ENCODE measurements at regions not wholly inside any gene's neighbourhood (a gene's known extent, or its start where the extent isn't known, plus 50 kb on each side); places are given as distances from the start of the nearest gene placed in this dataset.
"Not testable (repeated sequence)": the region's sequence is repeated elsewhere in the genome, so short reads cannot be mapped to it uniquely, and the experiment has no call there.

DNA sequence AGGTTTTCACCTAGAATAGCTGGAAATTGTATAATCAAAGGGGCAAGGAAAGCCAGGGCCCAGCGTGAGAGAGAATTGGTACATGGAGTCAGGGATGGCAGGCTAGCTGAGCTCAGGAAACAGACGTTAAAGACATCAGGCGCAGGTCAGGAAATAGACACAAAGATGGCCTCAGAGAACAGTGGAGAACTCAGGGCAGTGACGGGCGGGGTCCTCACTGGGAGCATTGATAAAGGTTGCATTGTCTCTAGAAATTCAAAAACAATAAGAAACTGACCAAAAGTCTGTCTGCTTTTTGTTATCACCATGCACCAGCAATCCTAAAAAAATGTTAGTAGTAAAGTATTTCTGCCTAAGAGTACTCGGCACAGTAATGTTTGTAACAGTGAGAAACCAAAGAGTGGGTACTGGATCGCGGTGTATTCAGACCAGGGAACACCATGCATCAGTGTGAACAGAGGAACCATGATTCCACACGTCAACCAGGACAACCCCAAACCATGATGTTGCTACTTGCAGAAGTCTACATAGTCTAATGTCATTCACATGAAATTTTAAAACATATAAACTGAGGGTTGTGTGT is 81.9 kb upstream of the AUTS2 start:
- DNase-seq: peak in 1 of 56 donors; percentile 5

DNA sequence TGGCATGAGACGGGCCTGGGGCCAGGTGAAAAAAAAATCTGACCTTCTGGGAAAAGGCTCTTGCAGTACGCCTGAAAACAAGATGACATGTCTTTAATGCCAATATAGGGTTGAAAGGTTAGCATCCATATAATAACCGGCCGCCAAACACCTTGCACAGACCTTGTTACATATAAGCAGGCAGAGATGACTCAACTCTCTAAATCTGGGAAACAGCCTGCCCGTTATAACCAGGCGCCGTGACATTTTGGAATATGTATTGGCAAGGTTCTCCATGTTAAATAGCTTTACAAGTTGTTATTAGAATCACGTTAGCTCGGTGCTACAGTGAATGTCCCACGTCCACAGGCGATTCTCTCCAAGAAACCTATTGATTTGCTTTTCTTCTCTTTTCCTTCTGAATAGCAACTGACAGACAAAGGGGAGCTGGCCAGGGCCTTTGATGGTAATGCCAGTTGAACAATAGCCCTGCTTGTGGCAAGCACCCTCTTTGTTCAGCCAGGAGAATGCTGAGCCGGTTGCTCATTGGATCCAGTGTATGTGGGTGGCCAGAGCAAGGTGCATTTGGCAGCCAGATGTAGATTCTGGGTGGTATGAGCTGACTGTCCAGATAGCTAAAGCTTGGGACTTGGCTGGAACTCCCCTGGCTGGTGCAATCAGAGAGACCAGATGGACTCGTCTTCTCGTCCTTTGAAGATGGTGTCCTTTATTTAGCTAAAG is 80.1 kb upstream of the AUTS2 start:
- DNase-seq: peak in 35 of 56 donors; percentile 1 to 73 (median 10)

DNA sequence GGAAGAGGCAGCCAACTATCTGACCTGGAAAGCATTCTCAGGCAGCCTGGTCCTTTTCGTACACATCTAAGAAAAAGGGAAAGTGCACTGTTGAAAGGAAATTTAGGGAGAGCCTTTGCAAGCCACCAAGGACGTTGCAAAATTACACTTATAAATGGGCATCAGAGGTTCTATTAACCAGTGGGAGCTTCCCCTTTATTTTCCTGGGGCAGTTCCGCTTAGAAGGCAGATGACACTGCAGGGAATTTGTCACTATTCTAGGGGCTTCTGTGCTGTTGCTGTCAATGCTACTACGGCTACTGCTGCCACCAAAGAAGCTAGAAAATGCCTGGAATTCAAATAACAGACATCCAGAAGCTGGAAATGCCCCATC is 79.6 kb upstream of the AUTS2 start:
- peak in 1 of 56 donors; percentile 29 for DNase-seq

DNA sequence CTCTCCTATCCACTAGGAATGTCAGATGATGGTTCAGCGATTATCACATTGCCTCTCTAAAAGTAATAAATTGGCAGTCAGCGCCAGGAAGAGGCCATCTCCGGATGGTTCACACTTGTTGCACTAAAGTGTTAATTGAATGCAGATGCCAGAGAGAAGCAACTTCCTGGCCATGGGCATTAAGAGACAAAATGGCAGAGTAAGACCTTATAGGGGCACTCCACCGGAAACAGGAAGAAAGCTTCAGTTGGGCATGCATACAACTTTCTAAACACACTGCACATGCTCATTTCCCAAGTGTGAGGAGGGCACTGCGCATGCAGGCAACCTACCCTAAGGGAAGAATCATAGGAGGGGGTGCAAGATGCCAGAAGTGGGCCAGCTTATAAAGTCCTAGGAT is 71.7 kb upstream of the AUTS2 start:
- no peak for DNase-seq

DNA sequence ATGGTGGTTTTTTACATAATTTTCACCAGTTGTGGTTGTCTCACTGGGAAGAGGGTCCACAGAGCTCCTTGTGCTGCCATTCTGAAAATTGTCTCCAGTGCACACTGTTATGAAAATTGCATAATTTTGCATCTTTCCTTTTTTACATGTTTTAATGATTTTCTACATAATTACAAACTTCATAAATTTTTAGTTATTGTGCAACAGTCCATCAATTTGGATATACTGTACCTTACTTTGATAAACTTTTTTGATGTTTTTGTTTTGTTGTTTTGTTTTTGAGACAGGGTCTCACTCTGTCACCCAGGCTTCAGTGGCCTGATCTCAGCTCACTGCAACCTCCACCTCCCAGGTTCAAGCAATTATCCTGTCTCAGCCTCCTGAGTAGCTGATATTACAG is 70.6 kb upstream of the AUTS2 start:
- DNase-seq: no peak

DNA sequence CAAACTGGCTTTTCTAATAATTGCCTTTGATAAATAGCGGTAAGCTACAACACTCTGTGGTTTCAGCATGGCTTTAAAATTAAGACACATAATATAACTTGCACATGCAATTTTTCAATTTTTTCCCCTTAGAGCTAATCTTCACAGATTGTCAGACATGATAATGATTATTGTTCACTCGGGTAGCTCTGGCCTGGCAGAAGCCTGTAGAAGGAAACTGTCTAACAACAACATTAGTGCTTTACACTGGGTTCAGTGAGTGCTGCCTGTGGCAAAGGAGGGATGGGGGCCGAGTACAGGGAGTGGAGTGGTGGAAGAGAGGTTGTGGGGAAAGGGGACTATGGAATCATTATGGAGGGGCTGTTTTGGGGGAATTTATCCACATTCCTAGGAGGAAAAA is 67.2 kb upstream of the AUTS2 start:
- no peak for DNase-seq

DNA sequence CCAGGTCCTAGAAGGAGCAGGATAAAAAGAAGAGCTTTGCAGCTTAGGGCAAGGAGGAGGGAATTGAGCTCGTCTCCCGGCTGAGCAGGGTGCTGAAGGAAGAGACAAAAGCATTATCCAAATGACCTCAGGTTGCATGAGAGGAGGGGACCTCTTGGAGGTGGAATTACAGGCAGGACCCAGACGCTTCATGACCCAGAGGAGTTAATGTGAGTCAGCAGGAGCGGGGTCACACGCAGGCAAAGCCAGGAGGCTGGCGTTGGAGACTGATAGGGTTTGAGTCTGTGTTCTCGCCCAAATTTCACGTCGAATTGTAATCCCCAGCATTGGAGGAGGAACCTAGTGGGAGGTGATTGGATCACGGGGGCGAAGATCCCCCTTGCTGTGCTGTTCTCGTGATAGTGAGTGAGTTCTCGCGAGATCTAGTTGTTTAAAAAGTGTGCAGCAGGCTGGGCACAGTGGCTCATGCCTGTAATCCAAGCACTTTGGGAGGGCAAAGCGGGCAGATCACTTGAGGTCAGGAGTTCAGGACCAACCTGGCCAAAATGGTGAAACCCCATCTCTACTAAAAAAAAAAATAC is 63.7 kb upstream of the AUTS2 start:
- DNase-seq: no peak

DNA sequence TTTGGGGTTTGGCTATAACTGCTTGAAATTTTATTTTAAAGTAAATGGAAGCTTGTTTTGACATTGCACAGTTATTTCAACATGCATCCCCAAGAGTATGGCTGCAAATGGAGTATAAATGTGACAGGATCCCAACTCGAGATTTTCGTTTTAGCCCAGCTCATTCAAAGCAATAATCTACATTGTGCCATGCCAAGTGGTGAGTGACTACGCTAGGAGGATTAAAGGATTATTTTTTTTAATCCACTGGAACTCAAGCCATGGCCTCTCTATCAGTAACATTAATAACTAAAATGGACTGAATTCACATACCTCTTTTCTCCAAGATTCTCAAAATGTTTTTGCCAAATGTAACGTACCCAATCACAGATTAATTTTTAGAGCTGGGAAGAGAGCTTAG is 60.6 kb upstream of the AUTS2 start:
- DNase-seq: no peak

DNA sequence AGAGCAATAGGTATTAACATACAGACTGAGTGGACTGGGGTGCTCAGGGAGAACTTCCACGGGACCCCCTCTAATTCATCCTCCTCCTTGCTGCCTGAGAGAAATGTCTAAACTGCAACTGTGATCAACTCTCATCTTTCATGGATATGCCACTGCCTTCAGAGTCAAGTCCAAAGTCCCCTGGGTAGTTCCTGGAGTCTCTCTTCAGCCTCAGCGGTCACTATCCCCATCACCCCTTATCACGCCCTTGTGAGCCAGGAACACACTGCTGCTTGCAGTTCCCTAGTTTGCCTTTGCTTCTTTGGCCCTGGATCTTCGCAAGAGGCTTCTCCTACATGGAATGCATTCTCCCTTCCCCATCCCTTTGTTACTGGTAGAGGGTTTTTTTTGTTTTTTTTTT is 58.7 kb upstream of the AUTS2 start:
- DNase-seq: no peak

DNA sequence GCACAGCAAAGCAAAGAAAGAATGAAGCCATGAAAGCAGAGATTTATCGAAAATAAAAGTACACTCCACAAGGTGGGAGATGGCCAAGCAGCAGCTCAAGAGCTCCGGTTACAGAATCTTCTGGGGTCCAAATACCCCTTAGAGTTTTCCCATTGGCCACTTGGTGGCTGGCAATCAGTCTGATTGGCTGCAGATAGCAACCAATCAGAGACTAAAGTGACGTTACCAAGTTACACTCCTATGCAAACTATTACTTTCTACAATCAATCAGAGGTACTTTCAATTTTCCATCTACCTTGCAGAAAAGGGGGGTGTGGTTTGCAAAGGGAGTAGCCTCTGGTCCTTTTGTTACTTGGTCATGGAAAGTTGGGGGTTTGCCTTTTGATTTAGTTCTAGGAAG is 58.0 kb upstream of the AUTS2 start:
- no peak for DNase-seq

DNA sequence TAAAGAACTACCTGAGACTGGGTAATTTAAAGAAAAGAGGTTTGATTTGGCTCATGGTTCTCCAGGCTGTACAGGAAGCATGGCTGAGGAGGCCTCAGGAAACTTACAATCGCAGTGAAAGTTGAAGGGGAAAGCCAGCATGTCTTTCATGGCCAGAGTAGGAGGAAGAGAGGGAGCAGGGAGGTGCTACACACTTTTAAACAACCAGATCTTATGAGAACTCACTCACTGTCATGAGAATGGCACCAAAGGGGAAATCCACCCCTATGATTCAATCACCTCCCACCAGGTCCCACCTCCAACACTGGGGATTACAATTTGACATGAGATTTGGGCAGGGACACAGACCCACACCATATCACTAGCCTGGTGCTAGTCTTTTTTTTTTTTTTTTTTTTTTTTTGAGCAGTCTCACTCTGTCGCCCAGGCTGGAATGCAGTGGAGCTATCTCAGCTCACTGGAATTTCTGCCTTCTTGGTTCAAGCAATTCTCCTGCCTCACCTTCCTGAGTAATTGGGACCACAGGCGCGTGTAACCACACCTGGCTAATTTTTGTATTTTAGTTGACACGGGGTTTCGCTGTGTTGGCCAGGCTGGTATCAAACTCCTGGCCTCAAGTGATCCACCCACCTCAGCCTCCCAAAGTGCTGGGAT is 56.4 kb upstream of the AUTS2 start:
- not testable (repeated sequence) for DNase-seq

DNA sequence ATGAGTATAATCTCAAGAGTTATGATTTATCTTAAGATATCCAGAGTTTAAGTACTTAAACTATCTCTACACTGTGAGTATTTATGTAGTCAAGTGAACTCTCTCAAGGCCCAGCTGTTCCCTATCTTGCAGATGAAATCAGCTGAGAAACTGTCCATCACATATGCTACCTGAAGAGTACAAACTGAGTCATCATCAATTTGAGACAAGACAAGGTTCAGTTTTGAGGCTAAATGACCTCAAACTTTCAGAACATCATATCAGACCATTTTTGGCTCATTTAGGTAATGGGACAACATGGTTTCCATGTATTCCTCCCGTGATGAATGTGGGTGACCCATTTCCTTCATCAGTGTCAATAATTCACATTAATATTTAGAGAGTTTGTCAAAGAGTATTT is 53.1 kb upstream of the AUTS2 start:
- no peak for DNase-seq

Measured in amygdala (tissue), 56 donors.